Colon (tissue), 2 donors: ENCODE measurements at regions not wholly inside any gene's neighbourhood (a gene's known extent, or its start where the extent isn't known, plus 50 kb on each side); places are given as distances from the start of the nearest gene placed in this dataset.
"Not testable (repeated sequence)": the region's sequence is repeated elsewhere in the genome, so short reads cannot be mapped to it uniquely, and the experiment has no call there.

ENCODE experiments used
- FAIRE-seq: peaks from 2 replicates; lab custom pipeline; 2012; peaks lifted over from hg19 to GRCh38; lab: Jason Lieb, UNC
- donor health status: control.
- donor health status: control.

GRCh38 chr1:222950892-222951291, 136.1 kb downstream of the DISP1 start:
- FAIRE-seq: no peak

DNA sequence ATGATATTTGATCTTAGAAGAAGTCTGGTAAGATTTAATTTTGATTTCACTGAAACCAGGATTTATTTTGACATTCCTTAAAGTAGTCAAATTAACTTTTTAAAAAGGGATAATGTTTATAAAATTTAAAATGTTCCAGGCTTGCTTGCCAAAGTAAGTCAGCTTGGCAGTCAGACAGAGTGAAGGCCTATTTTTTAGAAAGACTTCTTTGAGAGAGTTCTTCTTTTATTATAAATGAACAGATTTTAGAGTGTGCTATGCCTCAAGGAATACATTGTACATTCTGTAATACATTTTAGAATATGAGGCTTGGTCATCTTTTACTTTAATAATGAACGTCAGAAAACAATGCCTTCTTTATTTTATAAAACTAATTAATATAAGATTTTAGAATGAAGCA, 138.7 kb downstream of the DISP1 start:
- no peak for FAIRE-seq

GRCh38 chr1:222955964-222956363, 141.1 kb downstream of the DISP1 start:
- no peak for FAIRE-seq

GRCh38 chr1:222956601-222957000, 141.8 kb downstream of the DISP1 start:
- FAIRE-seq: no peak

GRCh38 chr1:222967466-222968240, 152.8 kb downstream of the DISP1 start:
- FAIRE-seq: no peak

GRCh38 chr1:222970040-222970439, 155.2 kb downstream of the DISP1 start:
- FAIRE-seq: no peak

GRCh38 chr1:222970711-222971110, 155.9 kb downstream of the DISP1 start:
- FAIRE-seq: no peak

DNA sequence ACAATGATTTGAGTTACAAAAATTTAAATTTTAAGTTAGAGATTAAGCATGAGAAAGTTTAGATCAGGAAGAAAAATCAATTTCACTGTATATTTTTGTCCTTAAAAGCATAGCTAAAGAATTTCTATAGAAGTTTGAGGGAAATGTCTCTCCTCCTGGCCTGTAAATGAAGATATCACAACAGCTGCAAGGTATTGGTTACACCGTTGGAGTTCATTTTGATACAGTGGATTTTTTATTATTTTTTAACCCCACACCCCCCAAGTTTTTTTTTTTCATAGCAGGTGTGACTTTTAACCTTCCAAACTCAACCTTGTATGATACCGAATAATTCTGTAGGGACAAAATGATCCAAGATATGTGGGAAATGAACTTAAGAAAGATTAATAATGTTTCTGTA, 156.3 kb downstream of the DISP1 start:
- FAIRE-seq: no peak

GRCh38 chr1:222973561-222973960, 158.7 kb downstream of the DISP1 start:
- no peak for FAIRE-seq

DNA sequence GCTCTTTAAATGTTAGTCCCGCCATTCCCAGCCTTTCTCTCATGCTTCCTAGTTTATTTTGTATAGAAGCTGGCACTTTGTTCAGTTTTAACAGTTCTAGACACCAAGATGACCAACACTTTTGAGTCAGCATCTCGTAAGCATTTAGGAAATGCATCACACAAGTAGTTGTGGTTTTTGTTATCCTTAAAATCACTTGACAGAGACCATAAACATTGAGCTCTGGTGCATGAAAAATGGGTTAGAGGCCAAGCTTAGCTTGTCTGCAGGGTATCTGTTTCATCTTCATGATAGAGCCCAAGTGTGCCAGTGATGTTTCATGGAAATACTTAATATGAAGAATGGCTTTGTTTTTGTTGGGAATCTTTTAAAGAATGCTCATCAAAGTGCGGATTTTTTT, 159.7 kb downstream of the DISP1 start:
- no peak for FAIRE-seq

DNA sequence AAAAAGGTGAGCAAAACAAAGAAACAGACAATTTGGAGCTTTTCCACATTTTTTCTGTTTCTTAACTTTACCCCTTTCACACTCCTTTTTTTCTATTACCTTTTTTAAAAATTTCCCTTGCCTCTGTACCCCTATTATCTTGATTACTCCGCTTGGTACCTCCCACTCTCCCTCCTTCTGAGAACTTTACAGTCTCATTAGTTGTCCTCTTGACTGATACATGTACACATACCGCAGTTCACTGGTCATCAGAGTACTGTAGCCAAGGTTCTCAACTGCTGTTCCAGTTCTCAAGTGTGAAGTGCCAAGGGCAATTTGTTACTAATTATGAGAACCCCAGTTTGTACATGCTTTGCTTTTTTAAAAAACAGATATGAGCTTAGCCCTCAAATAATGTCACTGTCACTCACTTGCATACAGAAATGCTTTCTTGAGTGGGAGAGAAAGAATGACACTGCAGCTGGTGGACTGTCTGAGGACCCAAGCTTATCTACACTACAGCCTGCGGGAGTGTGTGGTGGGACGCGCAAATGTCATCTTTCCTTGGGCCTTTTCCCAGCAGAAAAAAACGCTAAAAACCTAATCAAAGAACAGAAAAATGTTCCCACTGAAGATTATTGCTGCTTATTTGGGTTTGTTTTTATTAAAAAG, 160.8 kb downstream of the DISP1 start:
- FAIRE-seq: no peak

DNA sequence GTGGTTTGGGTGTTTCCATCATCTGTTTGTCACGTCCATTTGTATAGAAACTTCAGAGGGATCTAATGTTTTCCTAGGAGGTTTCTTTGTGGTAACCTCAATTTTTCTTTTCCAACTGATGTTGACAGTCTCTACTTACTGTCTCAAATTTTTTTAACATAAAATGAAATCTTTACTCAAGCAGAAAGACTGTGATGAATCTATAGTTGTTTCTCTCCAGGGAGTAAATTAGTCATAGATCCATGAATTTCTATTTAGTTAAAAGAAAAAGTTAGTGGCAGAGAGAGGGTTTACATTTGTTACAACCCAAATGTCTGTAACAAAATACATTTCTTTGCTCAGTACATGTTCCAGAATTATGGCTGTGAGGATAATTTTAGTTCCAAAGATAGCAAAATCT, 161.6 kb downstream of the DISP1 start:
- no peak for FAIRE-seq

DNA sequence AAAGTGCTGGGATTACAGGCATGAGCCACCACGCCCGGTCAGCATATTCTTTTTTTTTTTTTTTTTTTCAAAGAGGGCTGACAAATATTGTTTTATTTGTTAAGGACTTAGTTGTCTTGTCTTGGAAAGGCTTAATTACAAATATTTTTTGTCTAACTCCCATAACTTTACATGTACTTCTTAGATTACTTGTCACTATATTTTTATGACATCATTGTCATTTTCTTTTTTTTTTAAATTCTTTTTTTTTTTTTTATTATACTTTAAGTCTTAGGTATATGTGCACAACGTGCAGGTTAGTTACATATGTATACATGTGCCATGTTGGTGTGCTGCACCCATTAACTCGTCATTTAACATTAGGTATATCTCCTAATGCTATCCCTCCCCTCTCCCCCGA, 162.5 kb downstream of the DISP1 start:
- FAIRE-seq: not testable (repeated sequence)

- no peak for FAIRE-seq
Observed at GRCh38 chr1:222979561-222979960, 163.5 kb downstream of the TLR5 start.

GRCh38 chr1:222987674-222988076, 155.4 kb downstream of the TLR5 start:
- FAIRE-seq: no peak

DNA sequence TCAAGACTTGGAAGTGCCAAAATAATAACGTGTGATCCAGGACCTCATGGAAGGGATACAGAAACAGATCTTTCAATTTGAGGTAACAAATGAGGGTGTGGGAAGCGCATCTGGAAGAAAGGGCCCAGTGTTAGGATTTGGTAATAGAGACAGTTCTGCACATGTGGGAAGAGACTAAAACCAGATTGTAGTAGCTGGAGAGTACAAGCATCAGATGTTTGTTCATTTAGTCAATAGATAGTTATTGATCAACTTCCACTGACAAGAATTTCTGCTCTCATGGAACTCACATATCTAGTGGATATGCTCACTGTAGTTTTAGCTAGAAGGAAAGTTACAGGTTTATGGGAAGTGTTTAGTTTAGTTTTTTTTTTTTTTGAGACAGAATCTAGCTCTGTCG, 153.6 kb downstream of the TLR5 start:
- no peak for FAIRE-seq

DNA sequence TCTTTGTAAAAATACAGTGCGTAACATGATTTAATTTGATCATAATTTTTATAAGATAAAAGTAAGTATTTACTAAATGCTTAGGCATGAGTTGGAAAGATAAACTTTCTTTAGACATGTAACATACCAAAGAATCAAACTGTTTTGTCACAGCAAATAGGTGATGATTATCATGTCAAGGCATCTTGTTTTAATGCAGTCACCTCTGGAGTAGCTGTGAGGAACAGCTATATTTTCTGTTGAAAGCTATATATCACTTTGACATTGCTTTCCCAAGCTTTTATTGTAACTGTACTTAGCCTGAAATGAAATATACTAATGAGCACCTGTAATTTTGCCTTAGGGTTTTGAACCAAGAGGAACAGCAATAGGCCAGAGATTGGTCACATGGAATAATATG, 151.9 kb downstream of the TLR5 start:
- no peak for FAIRE-seq

GRCh38 chr1:222991908-222992307, 151.1 kb downstream of the TLR5 start:
- no peak for FAIRE-seq

DNA sequence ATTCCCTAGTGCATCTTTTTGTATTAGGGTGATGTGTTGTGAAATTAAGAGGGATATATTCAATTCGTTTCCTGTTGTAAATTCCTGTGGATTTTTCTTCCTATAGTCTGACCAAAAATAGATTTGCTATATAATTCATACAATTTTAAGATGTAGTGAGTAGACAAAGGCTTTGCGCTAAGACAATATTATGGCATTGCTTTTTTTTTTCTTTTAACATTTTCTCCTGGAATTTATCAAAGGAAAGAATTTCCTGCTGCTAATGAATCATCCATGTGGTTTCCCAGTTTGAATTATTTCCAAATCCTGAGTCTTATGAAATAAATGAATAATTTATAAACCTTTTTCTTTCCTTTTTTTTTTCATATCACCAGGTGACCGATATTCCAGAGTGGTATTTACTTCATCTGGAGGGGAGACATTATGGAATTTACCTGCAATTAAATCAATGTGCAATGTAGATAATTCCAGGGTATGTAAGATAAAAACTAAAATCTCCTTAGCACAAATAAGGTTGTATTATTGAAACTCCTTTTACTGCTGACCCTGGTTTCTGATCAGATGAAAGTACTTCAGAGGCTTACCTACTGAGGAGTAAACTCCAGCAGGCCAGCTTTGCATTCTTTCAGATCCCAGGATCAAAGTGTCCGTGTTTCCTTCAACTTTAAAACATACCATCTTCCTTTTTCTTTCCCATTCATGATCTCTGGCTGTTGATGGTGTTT, 148.4 kb downstream of the TLR5 start:
- no peak for FAIRE-seq

DNA sequence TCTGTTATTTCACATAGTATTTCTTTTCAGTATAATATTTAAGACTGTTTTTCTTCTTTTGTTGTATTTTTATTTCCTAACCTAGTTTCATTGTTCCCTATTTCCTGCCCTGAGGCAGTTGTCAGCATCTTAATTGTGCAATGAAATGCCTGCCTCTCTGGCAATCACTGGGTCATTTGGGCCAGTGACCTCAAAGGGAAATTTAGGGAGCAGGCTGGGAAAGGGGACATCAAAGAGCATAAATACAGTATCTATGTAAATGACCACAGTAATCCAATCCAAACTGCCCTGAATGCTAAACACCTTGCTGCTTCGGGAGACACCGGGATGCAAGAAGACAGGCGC, 147.8 kb downstream of the TLR5 start:
- no peak for FAIRE-seq

DNA sequence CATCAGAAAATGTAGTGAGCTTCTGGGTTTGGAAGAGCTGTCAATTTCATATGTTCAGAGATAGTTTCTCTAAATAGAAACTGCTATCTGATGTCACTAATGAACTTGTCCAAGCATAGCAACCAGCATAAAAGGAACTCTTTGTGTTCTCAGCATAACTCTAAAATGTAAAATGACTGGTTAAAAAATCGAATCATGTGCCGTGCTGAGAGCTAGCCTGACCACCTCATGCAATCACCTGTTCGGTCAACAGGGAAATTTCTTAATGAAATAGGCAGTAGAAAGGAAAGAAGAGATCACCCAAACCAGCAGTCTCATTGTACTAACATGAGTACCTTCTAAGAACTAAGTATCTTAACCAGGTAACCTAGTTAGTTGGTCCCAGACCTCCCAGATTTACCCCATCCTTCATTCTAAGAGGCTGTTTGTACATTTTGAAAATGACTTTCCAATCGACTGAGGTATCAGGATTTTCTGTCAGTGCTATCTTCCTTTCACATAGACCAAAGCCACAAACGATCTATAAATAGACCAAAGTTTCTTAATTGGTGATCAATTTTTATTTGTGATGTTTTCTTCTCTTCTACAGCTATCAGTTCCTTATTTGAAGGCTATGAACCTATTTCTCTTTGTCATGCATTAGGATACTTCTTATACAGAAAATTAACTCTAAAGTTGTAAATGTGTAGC, 147.3 kb downstream of the TLR5 start:
- FAIRE-seq: no peak

DNA sequence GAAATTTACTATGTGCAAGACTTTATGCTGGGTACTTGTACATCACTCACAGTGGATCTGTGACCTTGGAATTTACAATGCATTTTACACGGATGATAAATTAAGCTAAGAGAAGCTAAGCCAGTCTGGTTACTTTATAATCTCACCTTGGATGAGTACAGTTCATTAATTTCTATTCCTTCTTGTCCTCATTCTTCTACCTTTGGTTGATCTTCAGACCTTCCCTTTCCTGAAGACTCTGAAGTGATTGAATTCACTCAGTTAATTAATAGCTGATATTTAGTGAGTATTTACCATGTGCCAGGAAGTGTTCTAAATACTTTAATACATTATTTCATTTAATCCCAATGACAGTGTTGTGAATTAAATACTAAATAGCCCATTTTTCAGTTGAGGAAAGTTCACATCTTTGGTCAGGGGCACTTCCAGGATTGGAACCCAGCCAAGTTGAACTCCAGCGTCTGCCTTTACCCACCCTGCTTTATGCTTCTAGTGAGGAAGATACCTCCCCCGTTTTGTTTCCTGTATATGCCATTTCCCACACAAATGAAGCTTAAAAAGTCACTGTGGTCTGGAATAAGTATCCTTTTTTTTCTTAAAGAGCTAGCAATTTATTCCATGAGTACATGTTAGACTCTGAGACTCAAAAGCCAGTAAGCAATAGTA, 146.6 kb downstream of the TLR5 start:
- FAIRE-seq: no peak
